ENCODE measurements at regions not wholly inside any gene's neighbourhood (a gene's known extent, or its start where the extent isn't known, plus 50 kb on each side); places are given as distances from the start of the nearest gene placed in this dataset.

- no peaks in the 10 kb centered on the region for H3K36me3 ChIP-seq (replicated peaks in 1 of 2; ENCODE audit: control insufficient read depth in 1 of 2, insufficient read depth in 2 of 2, low read length in 1 of 2)
- peak overlapping the region; percentile 20; the same call in 1 of the 2 replicates for H2AFZ ChIP-seq (ENCODE audit: low read depth)
- no peaks in the 10 kb centered on the region for H3K9me3 ChIP-seq
- H3K27me3 ChIP-seq (ENCODE audit: insufficient read depth) = no peaks in the 10 kb centered on the region
- POLR2A ChIA-PET = no interaction called here
- no peak for DNase-seq
- H3K4me3 ChIP-seq (ENCODE audit: low read depth in 2 of 2, low read length in 1 of 2) = no peak overlapping the region
- peak overlapping the region in 1 of 2 experiments; percentile 41; a peak in 2 of 4 replicates for H3K27ac ChIP-seq (ENCODE audit: low read depth in 2 of 2, low read length in 1 of 2)
- H3K4me2 ChIP-seq = no peak overlapping the region
- H3K79me2 ChIP-seq (ENCODE audit: insufficient read depth) = no peaks in the 10 kb centered on the region
- H3K9me2 ChIP-seq = no peaks in the 10 kb centered on the region
- TF ChIP-seq MAX (IDR thresholded peaks at IDR 0.05; ENCODE audit: low read depth) (no peak), SIN3A (IDR thresholded peaks at IDR 0.05; ENCODE audit: borderline replicate concordance, low read depth, low read length) (no peak), PBX3 (IDR thresholded peaks at IDR 0.05) (peak; percentile 29), FOSL2 (IDR thresholded peaks at IDR 0.05; ENCODE audit: borderline replicate concordance, low read depth) (0 out of 2 replicates have a peak, but pooled peaks have one; percentile 14), CHD2 (IDR thresholded peaks at IDR 0.05; ENCODE audit: low read length, partially characterized antibody) (no peak), NRF1 (IDR thresholded peaks at IDR 0.05; ENCODE audit: low read depth, low read length) (no peak), TCF12 (IDR thresholded peaks at IDR 0.05) (peak; percentile 11; the same call in 1 of the 2 replicates), TAF1 (IDR thresholded peaks at IDR 0.05; ENCODE audit: borderline replicate concordance, low read depth, low read length) (no peak), RCOR1 (IDR thresholded peaks at IDR 0.05; ENCODE audit: low read length) (no peak), USF2 (IDR thresholded peaks at IDR 0.05; ENCODE audit: borderline replicate concordance, low read depth, low read length) (no peak), USF1 (IDR thresholded peaks at IDR 0.05; ENCODE audit: borderline replicate concordance, low read depth) (no peak)
- no peaks in the 10 kb centered on the region for H3K4me1 ChIP-seq (ENCODE audit: control insufficient read depth in 1 of 2, insufficient read depth in 2 of 2, low read depth in 1 of 2, low read length in 1 of 2)
- WGBS (ENCODE audit: low lambda C conversion rate) = 49% methylated on average over 5 of the region's 5 CpGs
- no peaks in the 10 kb centered on the region for H3F3A ChIP-seq (replicated peaks; ENCODE audit: insufficient read depth)
- CTCF ChIA-PET = no interaction called here
- H4K20me1 ChIP-seq (ENCODE audit: insufficient read depth) = no peaks in the 10 kb centered on the region
- H3K9ac ChIP-seq = no peak overlapping the region
Measured at GRCh38 chr5:96509721-96510350, 76.8 kb upstream of the PCSK1 start.

DNA sequence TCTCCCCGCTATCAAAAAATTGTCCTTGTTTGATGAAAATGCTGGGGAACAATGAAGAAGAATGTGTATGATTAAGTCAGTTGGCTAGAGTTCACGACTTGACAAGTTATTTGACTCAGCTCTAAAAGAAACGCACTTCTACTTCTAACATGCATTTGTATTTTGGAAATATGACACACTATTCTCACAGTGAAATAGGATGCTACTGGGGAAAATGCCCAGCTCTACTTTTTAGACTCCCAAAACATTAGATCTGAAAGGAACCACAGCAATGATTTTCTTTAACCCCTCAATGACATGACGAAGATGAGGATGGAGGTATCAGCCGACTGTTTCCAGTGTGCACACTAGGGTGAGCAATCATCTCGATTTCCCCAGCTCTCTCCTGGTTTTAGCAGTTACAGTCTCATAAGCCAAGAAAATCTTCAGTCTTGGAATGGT, 83.6 kb upstream of the PCSK1 start:
- H3K9me2 ChIP-seq = no peaks in the 10 kb centered on the region
- H3K79me2 ChIP-seq (ENCODE audit: insufficient read depth) = no peaks in the 10 kb centered on the region
- no peak overlapping the region for H3K4me2 ChIP-seq
- no peaks in the 10 kb centered on the region; a peak in 1 of 4 replicates for H3K4me1 ChIP-seq (ENCODE audit: control insufficient read depth in 1 of 2, insufficient read depth in 2 of 2, low read depth in 1 of 2, low read length in 1 of 2)
- ChIA-PET CTCF (no interaction called here), POLR2A (no interaction called here)
- no peak overlapping the region for H3K4me3 ChIP-seq (ENCODE audit: low read depth in 2 of 2, low read length in 1 of 2)
- H3K27me3 ChIP-seq (ENCODE audit: insufficient read depth) = no peaks in the 10 kb centered on the region
- WGBS (ENCODE audit: low lambda C conversion rate) = 62% methylated on average over 6 of the region's 6 CpGs
- H3K27ac ChIP-seq (ENCODE audit: low read depth in 2 of 2, low read length in 1 of 2) = peak overlapping the region in 1 of 2 experiments; percentile 52; a peak in 1 of 4 replicates
- DNase-seq = no peak
- H3K9ac ChIP-seq = no peak overlapping the region
- no peaks in the 10 kb centered on the region for H3F3A ChIP-seq (replicated peaks; ENCODE audit: insufficient read depth)
- H2AFZ ChIP-seq (ENCODE audit: low read depth) = no peak overlapping the region
- no peaks in the 10 kb centered on the region for H3K9me3 ChIP-seq
- H4K20me1 ChIP-seq (ENCODE audit: insufficient read depth) = no peaks in the 10 kb centered on the region
- no peak for TF ChIP-seq NRF1 (IDR thresholded peaks at IDR 0.05; ENCODE audit: low read depth, low read length)
- no peak for TF ChIP-seq ELF1 (IDR thresholded peaks at IDR 0.05)
- TF ChIP-seq RCOR1 (IDR thresholded peaks at IDR 0.05; ENCODE audit: low read length) = no peak
- TF ChIP-seq CTCF (IDR thresholded peaks at IDR 0.05) = peak; percentile 12; the same call in 1 of the 2 replicates
- TF ChIP-seq USF1 (IDR thresholded peaks at IDR 0.05; ENCODE audit: borderline replicate concordance, low read depth) = no peak
- no peak for TF ChIP-seq GABPA (IDR thresholded peaks at IDR 0.05; ENCODE audit: low read depth)
- H3K36me3 ChIP-seq (replicated peaks in 1 of 2; ENCODE audit: control insufficient read depth in 1 of 2, insufficient read depth in 2 of 2, low read length in 1 of 2) = no peaks in the 10 kb centered on the region
